Left renal pelvis (tissue), 4 donors: ENCODE measurements at regions not wholly inside any gene's neighbourhood (a gene's known extent, or its start where the extent isn't known, plus 50 kb on each side); places are given as distances from the start of the nearest gene placed in this dataset.
"Not testable (repeated sequence)": the region's sequence is repeated elsewhere in the genome, so short reads cannot be mapped to it uniquely, and the experiment has no call there.

Source experiments
- DNase-seq, 4 donors: peaks; one replicate each; pipeline ENCODE4 v3.0.0-alpha.2; 2013; ENCODE audit warnings: low read depth in 4 of 4, low spot score in 3 of 4

- DNase-seq, result no peak
These were observed 175.8 kb upstream of the MME start for GRCh38 chr3:154904328-154904727.

GRCh38 chr3:154902495-154902894, 177.6 kb upstream of the MME start:
- DNase-seq, result not testable (repeated sequence)

- no peak for DNase-seq
These were observed 178.8 kb upstream of the MME start for GRCh38 chr3:154901278-154901677.

DNA sequence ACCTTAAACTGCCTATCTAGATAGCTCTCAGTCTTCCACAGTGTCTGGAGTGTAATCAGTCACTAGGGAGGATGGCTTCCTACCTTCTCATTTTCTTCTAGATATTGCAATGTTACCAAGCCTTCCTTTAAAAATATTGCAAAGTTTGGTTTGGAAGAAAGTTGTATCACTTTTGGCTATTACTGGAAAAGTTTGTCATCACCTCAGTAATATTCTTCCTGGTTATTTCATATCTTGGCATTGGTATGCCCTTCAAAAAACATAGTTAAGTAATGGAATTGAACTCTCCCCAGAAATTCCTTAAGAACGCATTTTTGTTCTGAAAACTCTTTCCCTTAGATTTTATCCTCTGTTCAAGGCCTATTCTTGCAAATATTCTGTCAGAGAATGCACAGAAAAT, 179.3 kb upstream of the MME start:
- no peak for DNase-seq

- no peak for DNase-seq
These were observed 181.2 kb upstream of the MME start for GRCh38 chr3:154898916-154899315.

DNA sequence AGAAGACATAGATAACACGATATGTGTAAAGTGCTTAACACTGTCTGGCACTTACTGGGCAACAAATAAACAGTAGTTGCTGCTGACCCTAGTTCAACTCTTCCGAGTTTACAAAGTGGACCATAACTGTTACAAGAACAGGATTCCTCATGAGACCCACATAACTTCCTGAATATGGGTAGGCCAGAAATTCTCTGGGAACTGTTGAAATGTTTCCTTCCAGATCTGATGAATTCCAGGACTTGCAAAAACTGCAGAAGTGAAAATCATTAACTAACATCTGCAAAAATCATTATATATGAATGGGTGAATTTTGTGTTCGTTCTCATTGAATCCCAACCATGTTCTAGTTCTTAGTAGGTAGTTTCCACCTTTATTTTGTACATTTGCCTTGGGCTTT, 181.7 kb upstream of the MME start:
- DNase-seq, result no peak

DNA sequence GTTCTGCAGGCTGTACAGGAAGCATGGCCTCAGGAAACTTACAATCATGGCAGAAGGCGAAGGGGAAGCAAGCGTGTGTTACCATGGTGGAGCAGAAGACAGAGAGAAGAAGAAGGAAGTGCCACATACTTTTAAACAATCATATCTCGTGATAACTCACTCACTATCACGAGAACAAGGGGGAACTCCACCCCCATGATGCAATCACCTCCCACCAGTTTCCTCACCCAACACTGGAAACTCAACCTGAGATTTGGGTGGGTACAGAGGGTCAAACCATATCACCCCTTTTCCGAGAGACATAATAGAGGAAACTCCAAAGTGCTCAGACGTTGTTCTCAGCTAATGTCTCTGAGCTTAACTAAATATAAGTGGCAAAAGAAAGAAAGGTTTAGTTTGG, 186.3 kb upstream of the MME start:
- no peak for DNase-seq

DNA sequence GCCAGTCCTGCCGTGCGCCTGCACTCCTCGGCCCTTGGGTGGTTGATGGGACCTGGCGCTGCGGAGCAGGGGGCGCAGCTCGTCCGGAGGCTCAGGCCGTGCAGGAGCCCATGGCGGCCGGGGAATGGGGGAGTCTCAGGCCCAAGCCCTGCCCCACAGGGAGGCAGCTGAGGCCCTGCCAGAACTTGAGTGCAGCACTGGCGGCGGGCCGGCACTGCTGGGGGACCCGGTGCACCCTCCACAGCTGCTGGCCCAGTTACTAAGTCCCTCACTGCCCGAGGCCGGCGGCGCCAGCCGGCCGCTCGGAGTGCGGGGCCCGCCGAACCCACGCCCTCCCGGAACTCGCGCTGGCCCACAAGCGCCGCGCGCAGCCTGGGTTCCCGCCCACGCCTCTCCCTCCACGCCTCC, 190.9 kb upstream of the MME start:
- no peak for DNase-seq

DNA sequence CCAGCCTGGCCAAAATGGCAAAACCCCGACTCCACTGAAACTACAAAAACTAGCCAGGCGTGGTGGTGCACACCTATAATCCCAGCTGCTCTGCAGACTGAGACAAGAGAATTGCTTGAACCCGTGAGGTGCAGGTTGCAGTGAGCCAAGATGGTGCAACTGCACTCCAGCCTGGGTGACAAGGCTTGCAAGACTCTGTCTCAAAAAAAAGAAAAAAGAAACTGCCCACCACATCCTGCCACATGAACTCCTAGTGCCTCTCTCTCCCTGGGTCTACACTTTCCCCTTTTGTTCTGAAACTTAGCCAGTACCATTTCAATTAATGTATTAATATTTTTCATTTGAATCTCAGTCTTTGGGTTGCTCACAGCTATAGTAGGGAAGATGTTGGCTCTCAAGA, 192.2 kb upstream of the MME start:
- DNase-seq, result no peak

- no peak for DNase-seq
These were observed 193.7 kb upstream of the MME start for GRCh38 chr3:154886437-154886836.

DNA sequence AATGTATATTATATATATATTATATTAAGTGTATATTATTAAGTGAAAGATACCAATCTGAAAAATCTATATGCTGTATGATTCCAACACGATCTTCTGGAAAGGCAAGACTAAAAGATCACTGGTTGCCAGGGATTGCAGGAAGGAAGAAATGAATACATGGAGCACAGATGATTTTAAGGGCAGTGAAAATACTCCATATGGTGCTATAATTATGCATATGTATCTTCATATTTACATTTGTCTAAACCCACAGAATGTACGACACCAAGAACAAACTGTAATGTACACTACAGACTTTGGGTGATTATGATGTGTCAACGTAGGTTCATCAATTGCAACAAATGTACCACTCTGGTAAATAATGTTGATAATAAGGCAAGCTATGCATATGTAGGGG, 194.7 kb upstream of the MME start:
- no peak for DNase-seq

DNA sequence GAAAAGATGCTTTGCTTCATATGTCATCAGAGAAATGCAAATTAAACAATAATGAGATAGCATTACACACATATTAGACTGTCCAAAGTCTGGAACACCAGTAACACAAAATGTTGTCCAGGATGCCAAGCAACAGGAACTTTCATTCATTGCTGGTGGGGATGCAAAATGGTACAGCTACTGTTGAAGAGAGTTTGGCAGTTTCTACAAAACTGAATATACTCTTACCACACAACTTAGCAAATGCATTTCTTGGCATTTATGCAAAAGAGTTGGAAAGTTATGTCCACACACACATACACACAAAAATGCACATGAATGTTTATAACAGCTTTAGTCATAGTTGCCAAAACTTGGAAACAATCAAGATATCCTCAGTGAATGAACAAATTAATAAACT, 195.2 kb upstream of the MME start:
- no peak for DNase-seq

GRCh38 chr3:154875142-154875541, 205.0 kb upstream of the MME start:
- no peak for DNase-seq

DNA sequence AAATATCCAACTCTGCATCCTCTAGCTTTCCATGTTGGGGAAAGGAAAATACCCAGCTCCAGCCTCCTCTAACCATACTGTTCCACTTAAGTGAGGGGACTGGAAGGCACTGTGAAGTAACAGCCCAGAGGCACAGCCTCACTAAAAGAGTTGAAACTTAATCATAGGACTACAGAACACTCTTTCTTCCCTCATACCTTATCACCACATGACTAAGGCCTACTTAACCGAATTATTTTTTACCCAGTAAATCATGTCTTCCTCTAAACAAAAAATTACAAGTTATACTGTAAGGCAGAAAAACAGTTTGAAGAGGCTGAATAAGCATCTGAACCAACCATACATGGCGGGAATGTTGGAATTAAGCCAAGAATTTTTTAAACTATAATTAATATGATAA, 207.4 kb upstream of the MME start:
- no peak for DNase-seq

- DNase-seq, result peak in 2 of 4 donors; percentile 16 to 32
These were observed 208.0 kb upstream of the MME start for GRCh38 chr3:154872074-154872473.

GRCh38 chr3:154864947-154865346, 215.2 kb upstream of the MME start:
- DNase-seq, result no peak

DNA sequence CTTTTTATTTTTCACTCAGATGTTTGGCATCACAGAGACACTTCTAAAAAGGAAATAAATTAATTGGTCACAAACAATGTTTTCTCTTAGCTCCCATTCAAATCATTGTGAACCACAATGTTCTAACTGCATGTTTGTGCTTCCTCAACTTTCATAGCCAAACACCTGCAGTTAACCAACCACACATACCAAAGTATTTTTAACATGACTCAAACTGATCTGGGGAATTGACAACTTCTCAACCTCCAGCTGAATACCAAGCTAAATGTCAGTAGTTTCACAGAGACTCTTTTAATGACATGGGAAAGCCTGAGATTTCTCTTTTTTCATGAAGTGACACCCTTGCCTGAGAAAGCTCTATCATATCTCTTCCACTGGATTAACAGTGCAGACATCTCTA, 217.9 kb upstream of the MME start:
- DNase-seq, result no peak

DNA sequence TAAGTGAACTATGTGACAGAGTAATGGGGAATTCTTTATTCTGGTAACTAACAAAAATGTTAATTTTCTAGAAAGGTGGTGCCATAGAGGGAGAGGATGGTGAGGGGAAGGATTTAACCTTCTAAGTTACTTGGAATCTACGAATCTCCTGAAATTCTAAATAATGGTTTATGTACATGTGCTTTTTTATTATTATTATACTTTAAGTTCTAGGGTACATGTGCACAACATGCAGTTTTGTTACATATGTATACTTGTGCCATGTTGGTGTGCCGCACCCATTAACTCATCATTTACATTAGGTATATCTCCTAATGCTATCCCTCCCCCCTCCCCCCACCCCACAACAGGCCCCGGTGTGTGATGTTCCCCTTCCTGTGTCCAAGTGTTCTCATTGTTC, 227.1 kb upstream of the MME start:
- not testable (repeated sequence) for DNase-seq

DNA sequence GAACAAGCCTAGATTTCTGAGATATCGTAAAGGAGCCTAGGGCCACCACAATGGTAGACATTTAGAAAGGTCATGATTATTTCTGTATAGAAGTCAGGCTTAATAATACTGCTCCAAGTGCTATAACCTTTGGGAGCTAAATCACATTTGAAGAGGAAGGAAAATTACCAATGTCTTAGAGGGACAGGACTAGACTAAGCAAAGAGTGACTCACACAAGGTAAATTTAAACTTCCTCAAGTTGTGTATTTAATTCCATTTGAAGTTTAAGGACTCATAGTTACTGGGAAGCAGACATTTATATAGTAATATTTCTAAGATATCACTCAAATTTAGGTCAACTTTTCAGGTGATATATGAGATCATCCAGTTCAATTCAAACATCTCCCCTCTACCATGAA, 227.6 kb upstream of the MME start:
- DNase-seq, result no peak

- DNase-seq, result no peak
These were observed 228.5 kb upstream of the MME start for GRCh38 chr3:154851644-154852043.

DNA sequence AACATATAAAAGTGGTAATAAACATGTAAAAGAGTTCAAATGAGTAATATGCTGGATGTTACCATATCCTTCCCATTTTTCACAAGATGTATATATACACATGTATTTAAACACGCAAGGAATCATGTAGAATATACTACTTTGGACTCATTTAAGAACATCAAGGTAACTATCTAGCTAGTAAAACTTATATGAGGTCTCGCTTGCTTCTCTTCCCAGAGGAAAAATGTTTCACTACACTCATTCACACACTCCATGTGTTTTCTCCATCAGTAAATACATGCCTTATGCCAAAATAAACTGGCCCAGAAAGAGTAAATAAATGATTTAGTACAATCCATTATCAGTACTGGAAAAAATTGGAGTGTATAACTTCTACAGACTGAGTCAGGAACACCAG, 229.2 kb upstream of the MME start:
- DNase-seq, result no peak

GRCh38 chr3:154849408-154849807, 230.7 kb upstream of the MME start:
- DNase-seq, result no peak

DNA sequence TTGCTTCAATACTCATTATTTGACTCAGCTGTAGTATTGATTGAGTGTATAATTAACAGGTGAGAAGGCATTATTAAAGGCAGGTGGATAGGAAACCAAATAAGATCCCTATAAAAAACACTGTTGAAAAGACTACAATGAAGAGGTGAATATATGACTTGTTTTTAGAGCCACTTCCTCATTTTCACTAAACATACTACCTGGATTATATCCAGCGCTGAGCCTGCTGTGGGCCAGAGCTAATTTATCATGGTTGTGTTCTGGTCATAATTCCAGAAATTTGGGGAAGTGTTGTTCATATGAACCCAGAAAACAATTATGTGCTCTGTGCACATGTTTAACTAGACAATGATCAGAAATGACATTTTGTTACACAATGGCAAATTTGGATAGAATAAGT, 235.3 kb upstream of the MME start:
- no peak for DNase-seq

DNA sequence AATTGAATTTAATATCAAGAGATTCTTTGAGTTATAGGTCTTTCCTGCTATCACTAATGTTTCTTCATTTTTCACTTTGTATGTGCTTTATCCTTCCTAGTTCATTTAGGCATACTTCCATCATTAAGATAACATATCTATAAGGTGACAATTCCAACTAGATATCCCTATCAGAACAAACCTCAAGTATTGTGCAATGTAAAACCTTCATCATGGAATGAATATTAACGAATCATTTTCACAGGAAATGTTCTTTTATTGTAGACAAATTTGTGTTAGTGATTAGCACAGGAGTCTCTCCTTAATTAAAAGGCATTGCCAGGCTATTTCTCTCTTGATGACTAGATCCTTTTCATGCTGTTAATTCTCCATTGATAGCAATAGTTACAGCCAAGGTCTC, 236.5 kb upstream of the MME start:
- DNase-seq, result no peak
